ENCODE measurements at regions not wholly inside any gene's neighbourhood (a gene's known extent, or its start where the extent isn't known, plus 50 kb on each side); places are given as distances from the start of the nearest gene placed in this dataset.

- Histone ChIP-seq H3K9me3 (no peaks in the 10 kb centered on the region), H3K27ac (no peak overlapping the region), H3K4me2 (no peak overlapping the region), H3K4me1 (no peaks in the 10 kb centered on the region), H3K4me3 (no peak overlapping the region)
- ATAC-seq (no peak), FAIRE-seq (no peak), DNase-seq (ENCODE audit: low read depth in 1 of 2, low spot score in 1 of 2) (no peak)
- CTCF ChIA-PET = no interaction called here
- TF ChIP-seq E2F6 (IDR thresholded peaks at IDR 0.05; ENCODE audit: borderline replicate concordance, low read depth) = no peak
- no peak for TF ChIP-seq GATA3 (IDR thresholded peaks at IDR 0.05; ENCODE audit: borderline replicate concordance)
- TF ChIP-seq HDAC2 (IDR thresholded peaks at IDR 0.05) = no peak
- no peak for TF ChIP-seq FOSB (CRISPR knock-in tag; IDR thresholded peaks at IDR 0.05)
- no peak for TF ChIP-seq RCOR1 (IDR thresholded peaks at IDR 0.05; ENCODE audit: low read depth, low read length)
- TF ChIP-seq MYC (IDR thresholded peaks at IDR 0.05; ENCODE audit: borderline replicate concordance, low read length) = no peak
- TF ChIP-seq KDM5A (IDR thresholded peaks at IDR 0.05) = no peak
- TF ChIP-seq, protein P1, sequence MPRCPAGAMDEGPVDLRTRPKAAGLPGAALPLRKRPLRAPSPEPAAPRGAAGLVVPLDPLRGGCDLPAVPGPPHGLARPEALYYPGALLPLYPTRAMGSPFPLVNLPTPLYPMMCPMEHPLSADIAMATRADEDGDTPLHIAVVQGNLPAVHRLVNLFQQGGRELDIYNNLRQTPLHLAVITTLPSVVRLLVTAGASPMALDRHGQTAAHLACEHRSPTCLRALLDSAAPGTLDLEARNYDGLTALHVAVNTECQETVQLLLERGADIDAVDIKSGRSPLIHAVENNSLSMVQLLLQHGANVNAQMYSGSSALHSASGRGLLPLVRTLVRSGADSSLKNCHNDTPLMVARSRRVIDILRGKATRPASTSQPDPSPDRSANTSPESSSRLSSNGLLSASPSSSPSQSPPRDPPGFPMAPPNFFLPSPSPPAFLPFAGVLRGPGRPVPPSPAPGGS (IDR thresholded peaks at IDR 0.05) = no peak
- no peak for TF ChIP-seq BHLHE40 (IDR thresholded peaks at IDR 0.05; ENCODE audit: low read depth, low read length)
- no peak for TF ChIP-seq CHD4 (IDR thresholded peaks at IDR 0.05; ENCODE audit: borderline replicate concordance)
- TF ChIP-seq ZSCAN20 (CRISPR knock-in tag; IDR thresholded peaks at IDR 0.05) = no peak
- TF ChIP-seq HOXA7 (CRISPR knock-in tag; IDR thresholded peaks at IDR 0.05) = no peak
- TF ChIP-seq NR3C1 (IDR thresholded peaks at IDR 0.05) = no peak
- POLR2A ChIA-PET = no interaction called here
Observed at GRCh38 chr1:239446611-239447010, 60.2 kb downstream of the CHRM3 start.

- CTCF ChIA-PET = interaction anchor here (0.7 kb wide), 1 partner anchor 33 kb away, joined by 3 read pairs; no protein-coding TSS in a partner anchor
- no peak for FAIRE-seq
- no peak overlapping the region for H3K4me3 ChIP-seq
- DNase-seq (ENCODE audit: low read depth in 1 of 2, low spot score in 1 of 2) = no peak
- no peaks in the 10 kb centered on the region for H3K4me1 ChIP-seq
- no peaks in the 10 kb centered on the region for H3K9me3 ChIP-seq
- ATAC-seq = no peak
- POLR2A ChIA-PET = no interaction called here
- WGBS (ENCODE audit: missing lambda C conversion rate) = 1% methylated on average over 3 of the region's 3 CpGs
- H3K4me2 ChIP-seq = no peak overlapping the region
- TF ChIP-seq KDM1A (IDR thresholded peaks at IDR 0.05; ENCODE audit: low read depth) (no peak), ZC3H11A (IDR thresholded peaks at IDR 0.05) (no peak), NPAS2 (CRISPR knock-in tag; IDR thresholded peaks at IDR 0.05; ENCODE audit: borderline replicate concordance) (no peak), ZFP36 (IDR thresholded peaks at IDR 0.05; ENCODE audit: borderline replicate concordance, partially characterized antibody) (no peak)
- TF ChIP-seq, protein P2, sequence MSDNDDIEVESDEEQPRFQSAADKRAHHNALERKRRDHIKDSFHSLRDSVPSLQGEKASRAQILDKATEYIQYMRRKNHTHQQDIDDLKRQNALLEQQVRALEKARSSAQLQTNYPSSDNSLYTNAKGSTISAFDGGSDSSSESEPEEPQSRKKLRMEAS (IDR thresholded peaks at IDR 0.05) = no peak
- no peak overlapping the region for H3K27ac ChIP-seq
Observed at GRCh38 chr1:239448911-239449310, 62.5 kb downstream of the CHRM3 start.

DNA sequence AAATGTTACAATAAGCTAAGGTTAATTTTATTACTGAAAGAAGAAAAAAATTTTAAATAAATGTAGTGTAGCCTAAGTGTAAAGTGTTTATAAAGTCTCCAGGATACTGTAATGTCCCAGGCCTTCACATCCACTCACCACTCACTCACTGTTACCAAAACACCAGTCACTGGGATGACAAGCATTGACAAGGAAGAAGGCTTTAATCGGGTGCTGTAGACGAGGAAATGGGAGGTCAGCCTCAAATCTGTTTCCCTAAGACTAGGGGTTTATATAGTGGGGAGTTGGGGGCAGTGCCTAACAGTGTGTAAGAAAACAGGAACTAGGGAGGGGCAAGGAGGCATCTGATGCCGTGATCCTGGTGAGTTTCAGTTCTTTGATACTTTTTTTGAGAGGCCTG is 69.4 kb downstream of the CHRM3 start:
- CTCF ChIA-PET = no interaction called here
- FAIRE-seq = no peak
- no peak for TF ChIP-seq ZNF302 (CRISPR knock-in tag; IDR thresholded peaks at IDR 0.05)
- TF ChIP-seq EHMT2 (IDR thresholded peaks at IDR 0.05; ENCODE audit: low read depth) = no peak
- no peak for TF ChIP-seq USF2 (IDR thresholded peaks at IDR 0.05)
- TF ChIP-seq JUN (IDR thresholded peaks at IDR 0.05) = no peak
- no peak for TF ChIP-seq HMGXB4 (CRISPR knock-in tag; IDR thresholded peaks at IDR 0.05; ENCODE audit: borderline replicate concordance)
- TF ChIP-seq CHD2 (IDR thresholded peaks at IDR 0.05; ENCODE audit: low read length, partially characterized antibody) = no peak
- no peak for TF ChIP-seq RCOR1 (IDR thresholded peaks at IDR 0.05; ENCODE audit: low read depth, low read length)
- TF ChIP-seq MAZ (IDR thresholded peaks at IDR 0.05; ENCODE audit: borderline replicate concordance, low read depth, low read length) = no peak
- no peak for TF ChIP-seq PHF8 (IDR thresholded peaks at IDR 0.05; ENCODE audit: borderline replicate concordance, low read depth)
- no peak for TF ChIP-seq ZSCAN20 (CRISPR knock-in tag; IDR thresholded peaks at IDR 0.05)
- TF ChIP-seq HEYL (CRISPR knock-in tag; IDR thresholded peaks at IDR 0.05) = no peak
- no peak for TF ChIP-seq TP53 (CRISPR knock-in tag; IDR thresholded peaks at IDR 0.05)
- no peak for TF ChIP-seq EHF (CRISPR knock-in tag; IDR thresholded peaks at IDR 0.05)
- no peak for TF ChIP-seq NFE2L2 (conservative IDR thresholded peaks at IDR 0.05; ENCODE audit: low read length)

More for the DNA sequence above, 69.4 kb downstream of the CHRM3 start:
- POLR2A ChIA-PET = no interaction called here
- no peak for ATAC-seq
- H3K4me2 ChIP-seq = no peak overlapping the region
- no peak overlapping the region for H3K4me3 ChIP-seq
- WGBS (ENCODE audit: missing lambda C conversion rate) = 3% methylated on average over 3 of the region's 3 CpGs
- H3K4me1 ChIP-seq = no peaks in the 10 kb centered on the region
- H3K9me3 ChIP-seq = peaks cover 8% of the 10 kb centered on the region; the same call in 1 of the 3 replicates
- DNase-seq (ENCODE audit: low read depth in 1 of 2, low spot score in 1 of 2) = no peak
- H3K27ac ChIP-seq = no peak overlapping the region

Measured in A549 (cell line).